ENCODE measurements at regions not wholly inside any gene's neighbourhood (a gene's known extent, or its start where the extent isn't known, plus 50 kb on each side); places are given as distances from the start of the nearest gene placed in this dataset.

- TF ChIP-seq CTCF (conservative IDR thresholded peaks at IDR 0.05) (no peak), ZFX (IDR thresholded peaks at IDR 0.05) (no peak)
These were observed 1104.8 kb upstream of the C9orf72 start for GRCh38 chr9:28678097-28678496.

Measured in C4-2B (cell line).